CD14-positive monocyte (primary cell): ENCODE measurements at regions not wholly inside any gene's neighbourhood (a gene's known extent, or its start where the extent isn't known, plus 50 kb on each side); places are given as distances from the start of the nearest gene placed in this dataset.

ENCODE experiments used
- DNase-seq, 3 donors: peaks; one replicate each; pipeline ENCODE4 v3.0.0-alpha.2; 2011 to 2022
- H2AFZ ChIP-seq: 2 replicates; pipeline ENCODE4 v1.6.0; 2012; ENCODE audit warnings: mild to moderate bottlenecking, low read depth, low read length, inconsistent platforms; ENCODE audit not compliant: insufficient read depth, poor library complexity, severe bottlenecking
- H3K27ac ChIP-seq, 2 donors: 1 replicate in 1 of 2; 2 replicates in 1 of 2; pipeline ENCODE4 v1.5.1; 2012 to 2013; ENCODE audit warnings: low read length in 2 of 2, control low read depth in 1 of 2, inconsistent platforms in 1 of 2, low read depth in 1 of 2, mild to moderate bottlenecking in 1 of 2
- H3K27me3 ChIP-seq, 2 donors: one replicate each; pipeline versions ENCODE4 v1.6.0 to v1.6.1; 2011 to 2013; ENCODE audit warnings: low read length in 2 of 2; ENCODE audit not compliant: control insufficient read depth in 2 of 2, insufficient read depth in 2 of 2
- H3K36me3 ChIP-seq, 2 donors: replicated peaks in 1 of 2; 1 replicate in 1 of 2; 2 replicates in 1 of 2; pipeline versions ENCODE4 v1.5.1 to v1.6.1; 2012 to 2013; ENCODE audit warnings: low read length in 2 of 2, control low read depth in 1 of 2, inconsistent platforms in 1 of 2, mild to moderate bottlenecking in 1 of 2; ENCODE audit not compliant: insufficient read depth in 2 of 2, control insufficient read depth in 1 of 2
- H3K4me1 ChIP-seq, 2 donors: 1 replicate in 1 of 2; 2 replicates in 1 of 2; pipeline versions ENCODE4 v1.5.1 to v1.6.1; 2012 to 2013; ENCODE audit warnings: low read length in 2 of 2, control low read depth in 1 of 2, inconsistent platforms in 1 of 2, mild to moderate bottlenecking in 1 of 2, moderate library complexity in 1 of 2; ENCODE audit not compliant: insufficient read depth in 2 of 2, control insufficient read depth in 1 of 2
- H3K4me2 ChIP-seq: replicated peaks from 2 replicates; pipeline ENCODE3; 2012; ENCODE audit warnings: low read length, moderate library complexity, mild to moderate bottlenecking; ENCODE audit not compliant: poor library complexity, severe bottlenecking; ENCODE audit errors: extremely low read depth
- H3K4me3 ChIP-seq, 3 experiments: fragments of 200-600 bp in 1 of 3; sonication (generic) in 1 of 3; replicated peaks in 1 of 3; 1 replicate in 2 of 3; 2 replicates in 1 of 3; pipeline ENCODE4 v1.5.1; 2011 to 2013; ENCODE audit warnings: low read length in 3 of 3, mild to moderate bottlenecking in 3 of 3, control low read depth in 2 of 3, low read depth in 2 of 3, inconsistent platforms in 1 of 3, moderate library complexity in 1 of 3
- H3K79me2 ChIP-seq: 2 replicates; pipeline ENCODE4 v1.6.0; 2012; ENCODE audit warnings: mild to moderate bottlenecking, control low read depth, inconsistent platforms, low read length, moderate library complexity; ENCODE audit not compliant: insufficient read depth
- H3K9ac ChIP-seq: 2 replicates; pipeline ENCODE4 v1.6.0; 2017; ENCODE audit warnings: low read length, mild to moderate bottlenecking; ENCODE audit not compliant: insufficient read depth, poor library complexity, severe bottlenecking
- H3K9me3 ChIP-seq, 2 donors: replicated peaks in 1 of 2; 1 replicate in 1 of 2; 2 replicates in 1 of 2; pipeline versions ENCODE4 v1.5.1 to v1.6.1; 2012 to 2013; ENCODE audit warnings: low read length in 2 of 2, control low read depth in 1 of 2; ENCODE audit not compliant: control insufficient read depth in 1 of 2, insufficient read depth in 1 of 2
- H4K20me1 ChIP-seq: 2 replicates; pipeline ENCODE4 v1.6.0; 2012; ENCODE audit warnings: mild to moderate bottlenecking, low read length, control low read depth, moderate library complexity; ENCODE audit not compliant: insufficient read depth
- H3K27ac Mint-ChIP-seq, 7 donors: one replicate each; pipeline ENCODE4 v1.8.0; 2020; ENCODE audit warnings: mild to moderate bottlenecking in 7 of 7, mixed read lengths in 7 of 7, moderate library complexity in 6 of 7, inconsistent platforms in 2 of 7
- H3K27me3 Mint-ChIP-seq, 3 donors: one replicate each; pipeline ENCODE4 v1.8.0; 2021 to 2022; ENCODE audit warnings: low read depth in 3 of 3, mild to moderate bottlenecking in 3 of 3, mixed read lengths in 3 of 3, moderate library complexity in 3 of 3, inconsistent platforms in 1 of 3
- H3K36me3 Mint-ChIP-seq, 2 donors: one replicate each; pipeline ENCODE4 v1.8.0; 2020; ENCODE audit warnings: mixed read lengths in 2 of 2, inconsistent platforms in 1 of 2, mild to moderate bottlenecking in 1 of 2
- H3K4me1 Mint-ChIP-seq: one replicate; pipeline ENCODE4 v1.8.0; 2020; ENCODE audit warnings: mild to moderate bottlenecking, mixed read lengths
- H3K4me3 Mint-ChIP-seq, 2 donors: one replicate each; pipeline ENCODE4 v1.8.0; 2020; ENCODE audit warnings: mild to moderate bottlenecking in 2 of 2, mixed read lengths in 2 of 2, moderate library complexity in 1 of 2
- H3K9me3 Mint-ChIP-seq, 7 donors: one replicate each; pipeline ENCODE4 v1.8.0; 2020 to 2022; ENCODE audit warnings: mixed read lengths in 7 of 7, mild to moderate bottlenecking in 6 of 7, moderate library complexity in 6 of 7, inconsistent platforms in 2 of 7
- CTCF ChIP-seq: fragments of 200-600 bp; IDR thresholded peaks from one replicate; pipeline ENCODE4 v1.8.0; 2022; ENCODE audit warnings: antibody characterized with exemption, mild to moderate bottlenecking
- WGBS: methylation state at CpG from one replicate; pipeline ENCODE4 v1.1.5; 2013; ENCODE audit warnings: missing lambda C conversion rate; ENCODE audit not compliant: insufficient coverage; 5-methylcytosine and 5-hydroxymethylcytosine counted together
- intact Hi-C, 2 donors: fragments of 100-400 bp; cut with micrococcal nuclease; formaldehyde crosslinking; loops; one replicate each; pipeline versions ENCODE4 v1.15.0 to v1.15.1; 2023

GRCh38 chr6:4370066-4370465 lies 234.7 kb upstream of the ECI2 start:
- no CpG with 5 or more reads among the region's 3 CpGs for WGBS
- Histone ChIP-seq H3K27me3 (no peaks in the 10 kb centered on the region), H2AFZ (no peak overlapping the region), H3K4me1 (no peaks in the 10 kb centered on the region), H3K9me3 (no peaks in the 10 kb centered on the region), H3K4me3 (no peak overlapping the region), H3K9ac (no peak overlapping the region), H3K36me3 (no peaks in the 10 kb centered on the region), H3K27ac (no peak overlapping the region), H3K4me2 (no peak overlapping the region), H4K20me1 (no peaks in the 10 kb centered on the region), H3K79me2 (no peaks in the 10 kb centered on the region)
- no peak for TF ChIP-seq CTCF
- no peak overlapping the region for H3K27ac Mint-ChIP-seq
- DNase-seq, result no peak
- H3K4me3 Mint-ChIP-seq, result no peak overlapping the region
- no peaks in the 10 kb centered on the region for H3K36me3 Mint-ChIP-seq
- intact Hi-C loops, result no loop called here
- H3K27me3 Mint-ChIP-seq, result peaks cover 4 to 10% (median 8%) of the 10 kb centered on the region in 3 donors
- H3K9me3 Mint-ChIP-seq, result peaks cover 0 to 4% (median 2%) of the 10 kb centered on the region in 7 donors
- peaks cover 2% of the 10 kb centered on the region for H3K4me1 Mint-ChIP-seq

DNA sequence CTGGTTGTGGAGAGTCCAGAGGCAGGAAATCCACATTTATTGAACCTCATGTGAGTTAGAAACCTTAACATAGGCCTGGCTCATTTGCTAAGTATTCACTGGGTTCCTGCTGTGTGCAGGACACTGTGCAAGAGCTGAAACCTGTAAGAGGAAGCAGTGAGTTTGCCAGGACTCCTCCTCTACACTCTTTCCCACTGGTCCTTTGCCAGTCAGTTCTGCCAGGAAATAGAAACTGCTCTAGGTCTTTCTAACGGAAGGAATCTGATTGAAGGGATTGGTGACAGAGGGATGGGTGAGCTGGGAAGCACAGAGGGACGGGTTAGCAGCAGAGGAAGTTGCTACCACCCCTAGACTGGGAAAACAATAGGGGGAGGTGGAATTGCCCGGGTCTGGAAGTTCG lies 234.2 kb upstream of the ECI2 start:
- Histone ChIP-seq H3K9me3 (no peaks in the 10 kb centered on the region), H3K36me3 (no peaks in the 10 kb centered on the region), H3K9ac (no peak overlapping the region), H3K79me2 (no peaks in the 10 kb centered on the region), H4K20me1 (no peaks in the 10 kb centered on the region), H3K4me3 (no peak overlapping the region), H2AFZ (no peak overlapping the region), H3K27ac (no peak overlapping the region), H3K4me1 (no peaks in the 10 kb centered on the region), H3K27me3 (no peaks in the 10 kb centered on the region), H3K4me2 (no peak overlapping the region)
- no peak for TF ChIP-seq CTCF
- H3K4me1 Mint-ChIP-seq, result peaks cover 2% of the 10 kb centered on the region
- H3K36me3 Mint-ChIP-seq, result no peaks in the 10 kb centered on the region
- intact Hi-C loops, result no loop called here
- H3K4me3 Mint-ChIP-seq, result no peak overlapping the region
- no peak overlapping the region for H3K27ac Mint-ChIP-seq
- peaks cover 4 to 10% (median 8%) of the 10 kb centered on the region in 3 donors for H3K27me3 Mint-ChIP-seq
- no peak for DNase-seq
- WGBS, result 46% methylated on average over 2 of the region's 4 CpGs
- peaks cover 0 to 4% (median 2%) of the 10 kb centered on the region in 7 donors for H3K9me3 Mint-ChIP-seq
